NCI-H1417 (cell line): ENCODE measurements at regions not wholly inside any gene's neighbourhood (a gene's known extent, or its start where the extent isn't known, plus 50 kb on each side); places are given as distances from the start of the nearest gene placed in this dataset.

Experiments
- DNase-seq, 3 experiments: peaks; one replicate each; lab custom pipeline; 2025; lab: John Stamatoyannopoulos, UW

DNA sequence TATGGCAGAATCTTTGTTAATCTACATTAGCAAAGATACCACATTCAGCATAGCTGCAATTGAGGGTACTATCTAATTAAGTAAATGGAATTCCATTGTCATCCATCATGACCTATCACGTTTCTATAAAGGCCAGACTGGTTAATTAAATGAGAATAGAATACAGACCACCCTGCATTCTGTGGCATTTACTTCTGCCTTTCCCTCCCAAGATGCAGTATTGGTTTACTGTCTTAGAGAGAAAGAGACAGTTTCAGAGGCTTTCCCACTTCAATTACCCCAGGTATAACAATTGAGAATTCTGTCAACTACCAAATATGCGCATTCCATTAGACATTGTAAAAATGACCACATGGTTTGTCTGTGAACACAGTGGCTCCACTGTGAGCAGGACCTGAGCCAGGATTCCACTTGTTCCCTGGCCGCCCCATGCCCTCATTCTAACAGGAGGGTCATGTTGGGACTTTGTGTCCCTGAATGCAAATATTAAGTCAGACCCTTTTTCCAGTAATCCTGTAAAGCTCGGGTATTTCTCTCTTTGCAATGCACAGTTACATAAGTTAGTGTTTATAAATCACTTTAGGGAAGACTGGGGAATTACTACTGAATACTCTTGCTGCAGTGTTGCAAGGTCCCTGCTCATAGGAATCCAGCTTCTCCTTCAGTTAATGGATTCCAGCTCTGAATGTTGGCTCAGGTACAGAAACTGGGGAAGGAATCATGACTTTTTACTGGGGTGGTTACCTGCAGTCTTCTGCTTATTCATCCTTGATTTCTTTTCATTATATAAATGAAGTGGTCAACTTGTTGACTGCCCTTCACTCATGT is 261.0 kb downstream of the PDGFC start:
- DNase-seq: no peak

- DNase-seq: no peak
Observed at GRCh38 chr4:156705311-156705710, 266.3 kb downstream of the PDGFC start.

- DNase-seq: no peak
Observed at GRCh38 chr4:156695163-156695562, 276.4 kb downstream of the PDGFC start.

GRCh38 chr4:156694413-156694812 is 277.2 kb downstream of the PDGFC start:
- DNase-seq: no peak

GRCh38 chr4:156693557-156693956 is 278.0 kb downstream of the PDGFC start:
- no peak for DNase-seq

- no peak for DNase-seq
Observed at GRCh38 chr4:156692016-156692415, 279.6 kb downstream of the PDGFC start.

GRCh38 chr4:156690572-156690971 is 281.0 kb downstream of the PDGFC start:
- DNase-seq: no peak

- no peak for DNase-seq
Observed at GRCh38 chr4:156686120-156686519, 285.5 kb downstream of the PDGFC start.

GRCh38 chr4:156685308-156685707 is 286.3 kb downstream of the PDGFC start:
- DNase-seq: no peak

DNA sequence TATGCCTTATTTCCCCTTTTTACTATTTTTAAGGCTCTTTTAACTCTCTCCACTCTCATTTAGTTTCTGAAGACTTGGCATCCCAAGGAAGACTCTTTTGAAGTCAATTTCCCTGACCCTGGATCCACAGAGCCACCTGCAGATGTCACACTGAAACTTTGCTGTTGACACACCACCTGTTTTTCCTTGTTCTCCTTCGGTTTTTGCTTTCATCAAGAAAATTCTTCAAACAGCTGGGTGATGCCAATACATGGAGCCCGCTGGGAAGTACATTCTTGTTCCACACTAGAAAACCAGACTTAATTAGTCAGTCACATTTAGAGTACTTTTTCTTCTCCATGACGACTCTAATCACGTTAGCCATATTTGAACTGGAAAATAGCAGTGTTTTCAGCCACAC is 293.9 kb downstream of the PDGFC start:
- DNase-seq: no peak

DNA sequence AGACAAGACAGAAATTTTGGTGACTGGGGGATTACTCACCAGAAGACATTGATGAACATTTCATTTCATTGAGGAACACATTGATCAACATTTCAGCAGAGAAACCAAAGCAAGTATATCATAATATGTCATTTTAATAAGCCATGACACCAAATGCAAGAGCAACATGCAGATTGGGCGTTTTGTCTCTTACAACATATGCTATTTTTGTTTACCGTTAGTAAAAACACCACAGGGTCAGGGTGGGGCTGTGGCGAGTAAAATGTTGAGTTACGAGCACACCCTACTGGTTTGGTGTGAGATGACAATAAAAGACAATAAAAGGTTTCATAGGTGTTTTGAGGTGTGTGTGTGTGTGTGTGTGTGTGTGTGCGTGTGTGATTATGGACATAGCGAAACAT is 294.5 kb downstream of the PDGFC start:
- peak in 1 of 3 experiments; percentile 2 for DNase-seq

DNA sequence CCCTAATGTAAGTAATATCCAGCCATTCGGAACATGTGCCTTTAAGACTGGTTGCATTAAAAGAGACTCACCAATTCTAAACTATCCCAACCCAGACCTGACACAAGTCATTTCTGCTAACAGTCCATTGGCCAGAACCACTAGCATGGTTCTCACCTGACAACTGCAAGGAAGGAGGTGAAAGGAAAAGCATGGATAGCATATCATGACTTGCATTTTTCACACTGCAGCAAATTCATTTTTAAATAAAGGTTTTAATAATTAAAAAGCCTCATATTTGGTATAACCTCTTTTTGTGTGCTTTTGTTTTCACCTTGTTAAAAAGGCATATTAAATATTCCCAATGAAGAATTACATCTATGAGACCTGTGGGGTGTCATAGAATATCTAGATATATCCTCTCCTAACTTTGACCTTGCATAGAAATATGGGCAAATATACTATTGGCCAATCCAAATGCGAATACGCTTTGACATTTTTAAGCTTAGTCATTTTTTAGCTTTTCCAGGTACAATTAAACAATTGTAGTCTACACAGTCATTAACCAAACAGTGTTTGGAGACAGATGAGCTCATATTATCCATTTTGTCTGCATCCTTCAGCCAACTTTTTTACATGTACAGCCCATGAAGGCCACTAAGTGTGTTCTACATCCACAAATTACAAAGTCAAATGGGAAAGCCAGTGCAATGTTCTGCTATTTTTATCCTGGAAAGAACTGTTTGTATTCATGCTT is 295.3 kb downstream of the PDGFC start:
- no peak for DNase-seq

DNA sequence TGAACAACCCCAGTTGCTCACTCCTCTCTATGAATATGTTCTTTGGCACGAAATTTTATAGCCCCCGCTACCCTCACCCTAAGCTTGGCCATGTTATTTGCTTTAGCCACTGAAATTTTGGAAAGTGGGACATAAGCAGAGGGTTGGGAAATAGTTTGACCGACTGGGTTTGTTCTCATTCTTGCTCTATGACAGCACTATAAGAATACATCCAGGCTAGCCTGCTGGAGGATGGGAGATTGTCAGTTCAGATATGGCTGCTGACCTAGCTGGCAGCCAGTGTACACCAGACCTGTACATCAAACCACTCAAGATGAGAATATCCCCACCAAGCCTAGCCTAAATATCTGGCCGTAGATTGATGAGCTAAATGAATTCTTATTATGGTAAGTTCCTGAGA is 298.1 kb downstream of the PDGFC start:
- no peak for DNase-seq

DNA sequence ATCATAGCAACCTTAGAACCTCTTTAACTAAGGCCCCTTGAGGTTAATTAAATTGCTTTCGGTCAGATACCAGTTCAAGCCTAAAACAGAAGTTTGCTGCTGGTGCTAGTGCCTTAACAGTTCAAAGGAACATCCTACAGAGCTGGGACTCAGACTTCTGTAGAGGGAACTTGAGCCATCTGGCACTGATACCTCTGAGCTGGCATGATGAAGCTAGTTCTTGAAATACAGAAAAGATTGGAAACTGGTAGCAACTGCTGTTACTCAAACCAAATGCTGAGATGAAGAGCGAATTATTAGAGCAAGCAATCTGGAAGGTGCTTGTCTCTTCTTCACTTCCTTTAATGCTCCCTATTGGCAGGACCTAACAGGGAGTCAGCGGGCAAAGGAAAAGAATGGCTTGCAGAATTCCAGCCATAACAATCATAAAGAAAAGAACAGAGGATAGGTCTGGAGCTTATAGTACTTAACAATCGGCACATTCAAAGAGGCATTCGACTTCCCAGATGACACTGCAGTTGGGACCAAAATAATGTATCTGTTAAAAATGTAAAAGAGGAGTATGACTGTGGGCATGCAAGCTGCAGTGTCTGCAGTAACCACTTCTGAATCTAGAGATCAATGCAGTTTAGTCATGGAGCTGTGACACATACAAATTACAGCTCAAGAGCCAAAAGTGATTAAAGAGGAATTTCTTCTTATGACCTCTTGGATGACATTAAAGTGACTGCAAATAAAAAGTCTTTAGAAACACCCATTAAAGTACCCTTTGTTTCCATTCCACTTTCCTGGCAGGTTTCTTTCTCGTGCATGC is 298.9 kb downstream of the PDGFC start:
- no peak for DNase-seq

DNA sequence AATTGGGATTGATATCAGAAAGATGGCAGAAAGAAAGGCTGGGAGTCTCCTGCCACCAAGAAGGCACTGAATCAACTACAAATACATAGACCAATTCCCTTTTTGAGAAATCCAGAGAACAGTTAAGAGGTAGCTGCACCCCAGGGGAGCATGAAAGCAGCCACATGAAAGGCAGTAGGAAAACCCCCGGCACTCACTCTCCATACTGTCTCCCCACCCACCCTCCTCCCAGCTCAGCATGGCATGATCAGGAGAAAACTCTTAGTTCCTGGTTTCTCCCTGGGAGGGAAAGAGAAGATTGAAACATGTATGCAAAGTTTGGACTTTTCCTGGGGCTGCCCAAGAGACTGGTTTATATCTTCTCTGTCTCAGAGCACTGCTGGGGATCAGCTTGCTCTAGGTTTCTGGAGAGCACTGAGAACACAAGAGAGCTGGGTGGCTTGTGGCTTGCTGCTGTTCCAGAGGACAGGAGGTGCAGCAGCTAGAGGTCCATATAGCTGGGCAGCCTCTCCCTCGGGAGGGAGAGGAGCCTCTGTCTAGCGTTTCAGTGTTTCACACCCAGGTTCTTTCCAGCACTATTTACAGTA is 305.7 kb downstream of the PDGFC start:
- no peak for DNase-seq

GRCh38 chr4:156663663-156664062 is 307.9 kb downstream of the PDGFC start:
- DNase-seq: peak in 1 of 3 experiments; percentile 59

DNA sequence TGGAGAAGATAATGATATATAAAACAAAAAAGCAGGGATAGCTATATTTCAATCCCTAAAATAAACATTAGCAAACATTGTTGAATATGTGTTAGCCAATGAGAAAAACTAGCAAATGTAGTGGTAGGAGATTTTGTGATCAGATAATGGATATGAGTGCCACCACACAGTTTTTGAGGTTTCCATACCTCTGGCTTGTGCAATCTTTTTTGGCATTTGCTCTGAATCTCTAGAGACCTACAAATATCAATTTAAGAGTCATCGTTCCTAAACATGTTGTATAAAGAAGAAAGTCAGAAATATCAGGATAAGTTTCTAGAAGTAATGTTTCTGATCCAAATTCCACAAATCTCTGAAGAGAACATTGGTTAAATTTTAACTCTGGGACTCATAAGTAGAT is 308.7 kb downstream of the PDGFC start:
- DNase-seq: no peak

DNA sequence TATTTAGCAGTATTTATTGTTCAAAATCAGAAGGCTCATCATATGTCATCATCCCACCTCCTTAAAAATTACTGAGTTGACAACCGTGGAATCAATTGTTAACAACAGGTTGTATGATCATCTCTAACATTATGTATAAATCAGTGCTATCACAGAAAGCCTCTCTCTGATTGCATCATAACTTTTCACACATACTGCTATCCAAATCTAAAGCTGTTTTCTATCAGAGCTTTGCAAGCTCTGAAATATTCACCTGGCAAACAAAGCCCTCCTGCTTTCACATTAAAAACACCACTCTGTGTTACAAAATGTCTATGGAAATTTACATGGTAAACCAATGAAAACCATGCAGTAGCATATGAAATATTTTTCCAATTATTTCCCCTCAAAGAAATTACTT is 310.0 kb downstream of the PDGFC start:
- DNase-seq: no peak

DNA sequence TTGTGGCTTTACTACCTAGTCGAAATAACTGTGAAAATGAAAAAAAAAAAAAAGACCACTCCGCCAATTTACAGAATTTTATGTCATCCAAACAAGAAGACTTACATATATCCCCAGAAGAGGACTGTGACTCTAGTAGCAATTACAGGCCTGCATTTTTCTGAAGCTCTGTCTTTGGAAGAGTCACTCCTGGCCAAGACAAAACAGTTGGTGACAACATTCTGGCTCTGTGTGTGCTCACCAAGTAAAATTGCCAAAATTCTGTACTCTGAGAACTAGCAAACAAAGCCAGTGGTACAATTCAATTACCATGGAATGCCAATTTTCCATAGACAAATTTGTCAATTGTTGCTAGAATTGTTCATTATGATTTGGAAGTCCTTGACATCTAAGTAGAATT is 311.1 kb downstream of the PDGFC start:
- DNase-seq: no peak

- no peak for DNase-seq
Observed at GRCh38 chr4:156659983-156660382, 311.6 kb downstream of the PDGFC start.

DNA sequence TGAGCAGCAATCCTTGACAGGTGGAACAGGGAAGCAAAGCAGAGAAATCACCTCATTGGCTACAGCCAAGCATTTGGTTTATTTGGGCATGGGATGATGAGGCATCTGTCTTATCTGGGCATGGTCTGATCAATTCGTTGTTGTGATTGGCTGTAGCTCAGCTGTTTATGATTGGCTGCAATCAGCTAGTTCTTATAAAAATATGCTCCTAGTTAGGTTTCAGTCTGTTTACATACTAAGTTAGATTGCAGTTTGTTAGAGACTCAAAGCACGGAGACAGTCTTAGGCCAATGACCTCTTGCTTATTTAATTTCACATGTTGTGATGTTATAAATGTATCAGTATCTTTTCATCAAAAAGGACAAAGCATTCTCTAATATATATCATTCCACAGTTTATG is 312.0 kb downstream of the PDGFC start:
- DNase-seq: no peak

DNA sequence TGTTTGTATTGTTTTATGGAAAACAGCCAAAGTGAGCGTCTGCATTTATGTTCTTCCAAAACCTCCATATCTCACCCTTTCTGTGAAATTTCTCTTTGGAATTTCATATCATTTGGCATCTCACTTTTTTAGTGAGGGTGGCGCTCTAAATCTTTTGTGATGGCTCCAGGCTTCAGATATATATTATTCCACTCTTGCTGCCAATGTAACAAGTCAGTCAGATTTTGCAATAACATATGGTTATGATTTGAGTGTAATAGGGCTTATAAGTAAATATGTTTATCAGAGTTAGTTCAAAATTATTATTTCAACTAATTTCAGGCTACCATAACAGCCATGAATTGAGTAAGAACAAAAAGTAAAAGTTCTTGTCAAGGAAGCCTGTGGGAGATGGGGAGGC is 314.7 kb downstream of the PDGFC start:
- no peak for DNase-seq
